Stimulated activated CD4-positive, alpha-beta T cell treated with anti-CD3 and anti-CD28 coated beads, Interleukin-1b, Interleukin-23, amount 100 ng/mL, for 48 hours (primary cell): ENCODE measurements at regions not wholly inside any gene's neighbourhood (a gene's known extent, or its start where the extent isn't known, plus 50 kb on each side); places are given as distances from the start of the nearest gene placed in this dataset.
"Not testable (repeated sequence)": the region's sequence is repeated elsewhere in the genome, so short reads cannot be mapped to it uniquely, and the experiment has no call there.

Experiments
- DNase-seq: peaks from one replicate; pipeline ENCODE4 v3.0.0-alpha.2; 2020

GRCh38 chr10:109379186-109379585 is 544.1 kb downstream of the XPNPEP1 start:
- DNase-seq, result no peak

- no peak for DNase-seq
Observed at GRCh38 chr10:109374215-109374614, 549.1 kb downstream of the XPNPEP1 start.

GRCh38 chr10:109359316-109359715 is 564.0 kb downstream of the XPNPEP1 start:
- DNase-seq, result no peak

- no peak for DNase-seq
Observed at GRCh38 chr10:109358325-109358724, 565.0 kb downstream of the XPNPEP1 start.

- DNase-seq, result no peak
Observed at GRCh38 chr10:109348324-109348723, 575.0 kb downstream of the XPNPEP1 start.

- DNase-seq, result no peak
Observed at GRCh38 chr10:109343293-109343692, 580.0 kb downstream of the XPNPEP1 start.

GRCh38 chr10:109341986-109342385 is 581.3 kb downstream of the XPNPEP1 start:
- DNase-seq, result no peak

- DNase-seq, result no peak
Observed at GRCh38 chr10:109328001-109328400, 595.3 kb downstream of the XPNPEP1 start.

GRCh38 chr10:109327266-109327665 is 596.0 kb downstream of the XPNPEP1 start:
- DNase-seq, result no peak

- no peak for DNase-seq
Observed at GRCh38 chr10:109324721-109325120, 598.6 kb downstream of the XPNPEP1 start.

- no peak for DNase-seq
Observed at GRCh38 chr10:109317746-109318366, 605.5 kb downstream of the XPNPEP1 start.

GRCh38 chr10:109314016-109314415 is 609.3 kb downstream of the XPNPEP1 start:
- not testable (repeated sequence) for DNase-seq

- not testable (repeated sequence) for DNase-seq
Observed at GRCh38 chr10:109312555-109312954, 610.8 kb downstream of the XPNPEP1 start.

GRCh38 chr10:109308971-109309370 is 614.3 kb downstream of the XPNPEP1 start:
- DNase-seq, result no peak

- not testable (repeated sequence) for DNase-seq
Observed at GRCh38 chr10:109307102-109307501, 616.2 kb downstream of the XPNPEP1 start.

- no peak for DNase-seq
Observed at GRCh38 chr10:109306698-109307097, 616.6 kb downstream of the XPNPEP1 start.

GRCh38 chr10:109287858-109288257 is 635.5 kb downstream of the XPNPEP1 start:
- no peak for DNase-seq

GRCh38 chr10:109282510-109282909 is 640.8 kb downstream of the XPNPEP1 start:
- DNase-seq, result no peak

- DNase-seq, result no peak
Observed at GRCh38 chr10:109281347-109281746, 642.0 kb downstream of the XPNPEP1 start.

- DNase-seq, result no peak
Observed at GRCh38 chr10:109280837-109281236, 642.5 kb downstream of the XPNPEP1 start.

- DNase-seq, result no peak
Observed at GRCh38 chr10:109277456-109277855, 645.9 kb downstream of the XPNPEP1 start.

GRCh38 chr10:109275960-109276359 is 647.4 kb downstream of the XPNPEP1 start:
- DNase-seq, result no peak

GRCh38 chr10:109274681-109275080 is 648.6 kb downstream of the XPNPEP1 start:
- DNase-seq, result no peak

GRCh38 chr10:109270173-109270572 is 653.1 kb downstream of the XPNPEP1 start:
- DNase-seq, result no peak

- no peak for DNase-seq
Observed at GRCh38 chr10:109264004-109264403, 659.3 kb downstream of the XPNPEP1 start.
